Right lobe of liver (tissue), 4 donors: ENCODE measurements at regions not wholly inside any gene's neighbourhood (a gene's known extent, or its start where the extent isn't known, plus 50 kb on each side); places are given as distances from the start of the nearest gene placed in this dataset.

Experiments
- POLR2A ChIP-seq: fragments of 450-650 bp; IDR thresholded peaks from one replicate; pipeline ENCODE4 v1.6.1; 2017; ENCODE audit warnings: antibody characterized with exemption, mild to moderate bottlenecking
- TF ChIP-seq, protein P1 (sequence below), 4 donors: fragments of 200-600 bp in 3 of 4; fragments of 450-650 bp in 1 of 4; IDR thresholded peaks; one replicate each; pipeline versions ENCODE4 v1.5.1 to v1.8.0; 2016 to 2022; ENCODE audit warnings: antibody characterized with exemption in 4 of 4, mild to moderate bottlenecking in 2 of 4
- donor health status: DM: no; HTN: no; CAD: no.
- donor health status: DM: no; HTN: no; CAD: no.
- donor health status: DM: no; HTN: yes; CAD: no.

DNA sequence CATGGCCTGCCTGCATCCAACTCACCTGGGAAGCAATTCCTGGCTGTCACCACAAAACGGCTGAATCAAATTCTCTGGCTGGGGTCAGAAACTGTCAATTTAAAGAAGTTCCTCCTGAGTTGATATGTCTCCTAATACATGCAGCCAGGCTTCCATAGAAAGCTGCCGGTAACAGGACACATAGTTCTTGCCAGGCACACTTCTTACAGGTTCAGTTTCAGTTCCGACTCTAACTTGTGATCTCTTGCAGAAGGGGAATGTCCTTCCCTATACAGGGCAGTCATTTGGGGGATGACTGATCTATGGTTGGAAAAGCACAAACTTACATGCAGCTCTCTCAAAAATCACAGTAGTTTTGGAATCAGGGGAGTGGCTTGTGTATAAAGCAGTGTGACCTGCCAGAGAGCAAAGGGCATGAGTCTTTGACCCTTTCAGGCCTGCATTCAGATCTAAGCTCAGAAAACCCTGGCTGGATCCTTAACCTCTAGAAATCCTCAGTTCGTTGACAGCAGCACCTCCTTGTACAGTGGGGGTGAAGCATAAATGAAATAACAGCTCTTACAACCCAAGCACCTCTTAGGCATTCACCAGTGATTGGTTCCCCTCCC, 195.6 kb downstream of the SCP2D1 start:
- TF ChIP-seq, protein P1, sequence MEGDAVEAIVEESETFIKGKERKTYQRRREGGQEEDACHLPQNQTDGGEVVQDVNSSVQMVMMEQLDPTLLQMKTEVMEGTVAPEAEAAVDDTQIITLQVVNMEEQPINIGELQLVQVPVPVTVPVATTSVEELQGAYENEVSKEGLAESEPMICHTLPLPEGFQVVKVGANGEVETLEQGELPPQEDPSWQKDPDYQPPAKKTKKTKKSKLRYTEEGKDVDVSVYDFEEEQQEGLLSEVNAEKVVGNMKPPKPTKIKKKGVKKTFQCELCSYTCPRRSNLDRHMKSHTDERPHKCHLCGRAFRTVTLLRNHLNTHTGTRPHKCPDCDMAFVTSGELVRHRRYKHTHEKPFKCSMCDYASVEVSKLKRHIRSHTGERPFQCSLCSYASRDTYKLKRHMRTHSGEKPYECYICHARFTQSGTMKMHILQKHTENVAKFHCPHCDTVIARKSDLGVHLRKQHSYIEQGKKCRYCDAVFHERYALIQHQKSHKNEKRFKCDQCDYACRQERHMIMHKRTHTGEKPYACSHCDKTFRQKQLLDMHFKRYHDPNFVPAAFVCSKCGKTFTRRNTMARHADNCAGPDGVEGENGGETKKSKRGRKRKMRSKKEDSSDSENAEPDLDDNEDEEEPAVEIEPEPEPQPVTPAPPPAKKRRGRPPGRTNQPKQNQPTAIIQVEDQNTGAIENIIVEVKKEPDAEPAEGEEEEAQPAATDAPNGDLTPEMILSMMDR (IDR thresholded peaks at IDR 0.05) = no peak
- no peak for TF ChIP-seq POLR2A
